ENCODE measurements at regions not wholly inside any gene's neighbourhood (a gene's known extent, or its start where the extent isn't known, plus 50 kb on each side); places are given as distances from the start of the nearest gene placed in this dataset.

DNA sequence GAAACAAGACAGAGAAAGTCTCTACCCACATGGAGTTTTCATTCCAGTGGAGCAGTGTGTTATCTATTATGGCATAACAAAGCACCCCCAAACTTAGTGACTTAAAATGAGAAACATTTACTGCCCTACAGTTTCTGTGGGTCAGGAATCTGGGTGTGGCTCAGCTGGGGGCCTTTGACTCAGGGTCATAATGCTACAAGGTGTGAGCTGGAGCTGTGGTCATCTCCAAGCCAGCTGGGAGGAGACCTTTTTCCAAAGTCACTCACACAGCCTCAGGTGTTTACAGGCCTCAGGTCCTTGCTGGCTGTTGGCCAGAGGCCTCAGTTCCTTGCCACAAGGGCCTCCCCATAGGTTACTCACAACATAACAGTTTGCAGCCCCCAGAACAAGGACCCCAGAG is 169.2 kb downstream of the ETAA1 start:
- no peak overlapping the region for H3K4me3 ChIP-seq
- Mint-ChIP-seq H3K4me1 (no peaks in the 10 kb centered on the region), H3K9me3 (no peaks in the 10 kb centered on the region), H3K27ac (no peak overlapping the region), H3K4me3 (no peak overlapping the region), H3K36me3 (ENCODE audit: low read depth) (no peaks in the 10 kb centered on the region), H3K27me3 (ENCODE audit: insufficient read depth, low read depth, poor library complexity) (no peaks in the 10 kb centered on the region)
- H3F3A ChIP-seq (replicated peaks; ENCODE audit: low read depth) = no peaks in the 10 kb centered on the region
- H3K27me3 ChIP-seq (ENCODE audit: insufficient read depth) = no peaks in the 10 kb centered on the region
- no peak for ATAC-seq
- H3K79me2 ChIP-seq (replicated peaks; ENCODE audit: insufficient read depth) = no peaks in the 10 kb centered on the region
- no peak overlapping the region for H3K27ac ChIP-seq (ENCODE audit: low read depth)
- no peaks in the 10 kb centered on the region for H4K20me1 ChIP-seq (replicated peaks; ENCODE audit: insufficient read depth)
- TF ChIP-seq, protein P1, sequence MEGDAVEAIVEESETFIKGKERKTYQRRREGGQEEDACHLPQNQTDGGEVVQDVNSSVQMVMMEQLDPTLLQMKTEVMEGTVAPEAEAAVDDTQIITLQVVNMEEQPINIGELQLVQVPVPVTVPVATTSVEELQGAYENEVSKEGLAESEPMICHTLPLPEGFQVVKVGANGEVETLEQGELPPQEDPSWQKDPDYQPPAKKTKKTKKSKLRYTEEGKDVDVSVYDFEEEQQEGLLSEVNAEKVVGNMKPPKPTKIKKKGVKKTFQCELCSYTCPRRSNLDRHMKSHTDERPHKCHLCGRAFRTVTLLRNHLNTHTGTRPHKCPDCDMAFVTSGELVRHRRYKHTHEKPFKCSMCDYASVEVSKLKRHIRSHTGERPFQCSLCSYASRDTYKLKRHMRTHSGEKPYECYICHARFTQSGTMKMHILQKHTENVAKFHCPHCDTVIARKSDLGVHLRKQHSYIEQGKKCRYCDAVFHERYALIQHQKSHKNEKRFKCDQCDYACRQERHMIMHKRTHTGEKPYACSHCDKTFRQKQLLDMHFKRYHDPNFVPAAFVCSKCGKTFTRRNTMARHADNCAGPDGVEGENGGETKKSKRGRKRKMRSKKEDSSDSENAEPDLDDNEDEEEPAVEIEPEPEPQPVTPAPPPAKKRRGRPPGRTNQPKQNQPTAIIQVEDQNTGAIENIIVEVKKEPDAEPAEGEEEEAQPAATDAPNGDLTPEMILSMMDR (conservative IDR thresholded peaks at IDR 0.05; ENCODE audit: low read depth in 2 of 2) = no peak
- TF ChIP-seq JUNB (IDR thresholded peaks at IDR 0.05; ENCODE audit: unreplicated experiment) = no peak
- H3K4me1 ChIP-seq (ENCODE audit: insufficient read depth) = no peaks in the 10 kb centered on the region
- no peak overlapping the region for H2AFZ ChIP-seq
- DNase-seq (ENCODE audit: low spot score) = no peak
- H3K36me3 ChIP-seq (ENCODE audit: insufficient read depth) = no peaks in the 10 kb centered on the region
- no peaks in the 10 kb centered on the region for H3K9me2 ChIP-seq (ENCODE audit: insufficient read depth)
- H3K4me2 ChIP-seq = no peak overlapping the region

DNA sequence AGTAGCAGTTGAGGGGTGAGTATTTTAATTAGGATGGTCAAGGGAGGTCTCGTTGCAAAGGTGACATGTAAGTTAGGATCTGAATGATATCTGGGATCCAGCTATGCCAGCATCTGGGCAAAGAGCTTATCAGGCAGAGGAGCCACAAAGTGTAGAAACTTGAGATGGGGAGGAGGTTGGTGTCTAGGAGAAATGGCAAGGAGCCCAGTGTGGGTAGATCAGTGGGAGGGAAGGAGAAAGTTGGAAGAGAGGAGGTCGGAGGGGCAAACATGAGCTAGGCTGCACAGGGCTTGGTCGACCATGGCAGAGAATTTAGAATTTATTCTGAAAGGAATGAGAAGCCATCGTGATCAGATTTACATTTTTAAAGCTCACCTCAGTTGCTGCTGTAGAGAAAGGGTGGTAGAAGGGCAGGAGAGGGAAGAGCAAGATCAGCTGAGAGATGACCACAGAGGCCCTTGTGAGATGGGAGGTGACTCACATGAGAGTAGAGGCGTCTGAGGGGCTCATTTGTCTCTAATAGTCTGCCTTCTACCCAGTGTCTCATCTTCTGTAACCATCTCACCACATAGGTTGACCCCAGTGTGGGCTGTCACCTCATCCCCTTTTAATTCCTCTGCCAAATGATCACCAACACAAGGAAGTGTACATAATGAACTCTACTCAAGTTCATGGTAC is 170.0 kb downstream of the ETAA1 start:
- Histone ChIP-seq H3K4me3 (no peak overlapping the region), H3K9me2 (ENCODE audit: insufficient read depth) (no peaks in the 10 kb centered on the region), H3K79me2 (replicated peaks; ENCODE audit: insufficient read depth) (no peaks in the 10 kb centered on the region), H3K36me3 (ENCODE audit: insufficient read depth) (no peaks in the 10 kb centered on the region), H3F3A (replicated peaks; ENCODE audit: low read depth) (no peaks in the 10 kb centered on the region), H2AFZ (no peak overlapping the region), H3K4me2 (no peak overlapping the region), H3K4me1 (ENCODE audit: insufficient read depth) (no peaks in the 10 kb centered on the region), H4K20me1 (replicated peaks; ENCODE audit: insufficient read depth) (no peaks in the 10 kb centered on the region), H3K27ac (ENCODE audit: low read depth) (no peak overlapping the region), H3K27me3 (ENCODE audit: insufficient read depth) (no peaks in the 10 kb centered on the region)
- DNase-seq (ENCODE audit: low spot score) = no peak
- Mint-ChIP-seq H3K9me3 (no peaks in the 10 kb centered on the region), H3K27me3 (ENCODE audit: insufficient read depth, low read depth, poor library complexity) (no peaks in the 10 kb centered on the region), H3K36me3 (ENCODE audit: low read depth) (no peaks in the 10 kb centered on the region), H3K27ac (no peak overlapping the region), H3K4me1 (no peaks in the 10 kb centered on the region), H3K4me3 (no peak overlapping the region)
- no peak for ATAC-seq
- TF ChIP-seq POLR2AphosphoS5 (IDR thresholded peaks at IDR 0.05; ENCODE audit: low read depth) (no peak), EZH2 (IDR thresholded peaks at IDR 0.05; ENCODE audit: low read depth, unreplicated experiment) (no peak)
- TF ChIP-seq, protein P2, sequence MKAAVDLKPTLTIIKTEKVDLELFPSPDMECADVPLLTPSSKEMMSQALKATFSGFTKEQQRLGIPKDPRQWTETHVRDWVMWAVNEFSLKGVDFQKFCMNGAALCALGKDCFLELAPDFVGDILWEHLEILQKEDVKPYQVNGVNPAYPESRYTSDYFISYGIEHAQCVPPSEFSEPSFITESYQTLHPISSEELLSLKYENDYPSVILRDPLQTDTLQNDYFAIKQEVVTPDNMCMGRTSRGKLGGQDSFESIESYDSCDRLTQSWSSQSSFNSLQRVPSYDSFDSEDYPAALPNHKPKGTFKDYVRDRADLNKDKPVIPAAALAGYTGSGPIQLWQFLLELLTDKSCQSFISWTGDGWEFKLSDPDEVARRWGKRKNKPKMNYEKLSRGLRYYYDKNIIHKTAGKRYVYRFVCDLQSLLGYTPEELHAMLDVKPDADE (IDR thresholded peaks at IDR 0.05) = no peak
- TF ChIP-seq, protein P3, sequence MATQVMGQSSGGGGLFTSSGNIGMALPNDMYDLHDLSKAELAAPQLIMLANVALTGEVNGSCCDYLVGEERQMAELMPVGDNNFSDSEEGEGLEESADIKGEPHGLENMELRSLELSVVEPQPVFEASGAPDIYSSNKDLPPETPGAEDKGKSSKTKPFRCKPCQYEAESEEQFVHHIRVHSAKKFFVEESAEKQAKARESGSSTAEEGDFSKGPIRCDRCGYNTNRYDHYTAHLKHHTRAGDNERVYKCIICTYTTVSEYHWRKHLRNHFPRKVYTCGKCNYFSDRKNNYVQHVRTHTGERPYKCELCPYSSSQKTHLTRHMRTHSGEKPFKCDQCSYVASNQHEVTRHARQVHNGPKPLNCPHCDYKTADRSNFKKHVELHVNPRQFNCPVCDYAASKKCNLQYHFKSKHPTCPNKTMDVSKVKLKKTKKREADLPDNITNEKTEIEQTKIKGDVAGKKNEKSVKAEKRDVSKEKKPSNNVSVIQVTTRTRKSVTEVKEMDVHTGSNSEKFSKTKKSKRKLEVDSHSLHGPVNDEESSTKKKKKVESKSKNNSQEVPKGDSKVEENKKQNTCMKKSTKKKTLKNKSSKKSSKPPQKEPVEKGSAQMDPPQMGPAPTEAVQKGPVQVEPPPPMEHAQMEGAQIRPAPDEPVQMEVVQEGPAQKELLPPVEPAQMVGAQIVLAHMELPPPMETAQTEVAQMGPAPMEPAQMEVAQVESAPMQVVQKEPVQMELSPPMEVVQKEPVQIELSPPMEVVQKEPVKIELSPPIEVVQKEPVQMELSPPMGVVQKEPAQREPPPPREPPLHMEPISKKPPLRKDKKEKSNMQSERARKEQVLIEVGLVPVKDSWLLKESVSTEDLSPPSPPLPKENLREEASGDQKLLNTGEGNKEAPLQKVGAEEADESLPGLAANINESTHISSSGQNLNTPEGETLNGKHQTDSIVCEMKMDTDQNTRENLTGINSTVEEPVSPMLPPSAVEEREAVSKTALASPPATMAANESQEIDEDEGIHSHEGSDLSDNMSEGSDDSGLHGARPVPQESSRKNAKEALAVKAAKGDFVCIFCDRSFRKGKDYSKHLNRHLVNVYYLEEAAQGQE (IDR thresholded peaks at IDR 0.05; ENCODE audit: unreplicated experiment) = no peak
